ENCODE measurements at regions not wholly inside any gene's neighbourhood (a gene's known extent, or its start where the extent isn't known, plus 50 kb on each side); places are given as distances from the start of the nearest gene placed in this dataset.
"Not testable (repeated sequence)": the region's sequence is repeated elsewhere in the genome, so short reads cannot be mapped to it uniquely, and the experiment has no call there.

DNA sequence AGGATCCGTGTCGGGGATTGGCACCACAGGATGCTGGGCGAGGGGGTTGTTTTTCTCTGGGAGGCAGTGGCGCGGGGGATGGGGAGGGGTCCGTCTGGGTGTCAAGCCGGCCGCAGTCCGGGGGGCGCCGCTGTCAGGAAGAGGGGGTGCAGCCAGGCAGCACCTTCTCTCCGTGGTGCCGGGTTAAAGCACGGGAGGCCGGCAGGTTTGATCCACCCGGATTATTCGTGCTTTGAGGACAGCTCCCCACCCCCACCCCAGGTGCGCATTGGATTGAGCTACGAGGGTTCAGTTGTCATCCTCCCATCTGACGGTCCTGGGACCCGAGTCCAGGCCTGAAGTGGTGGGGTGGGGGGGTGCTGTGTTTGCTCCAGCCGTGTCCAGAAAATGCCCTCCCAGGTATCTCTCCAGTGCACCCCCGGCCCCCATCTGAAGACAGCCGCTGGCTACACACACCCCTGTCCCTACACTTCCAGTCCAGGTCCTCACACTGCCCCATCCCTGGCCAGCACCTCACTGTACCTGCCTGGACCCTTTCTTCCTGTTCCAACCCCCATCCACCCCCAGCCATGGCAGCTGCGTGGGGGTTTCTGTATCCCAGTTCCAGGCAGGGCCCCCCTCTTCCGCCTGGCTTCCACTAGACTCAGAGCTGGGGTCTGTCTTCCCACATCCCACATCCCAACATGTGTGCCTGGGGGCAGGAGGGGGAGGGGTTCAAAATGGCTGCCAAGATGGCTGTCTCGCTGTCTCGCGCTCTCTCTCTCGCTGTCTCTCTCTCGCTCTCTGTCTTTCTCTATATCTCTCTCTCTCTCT lies 114.0 kb downstream of the CRLF3 start:
- Histone ChIP-seq H3K4me2 (ENCODE audit: low read depth, low read length) (peak overlapping the region; percentile 65), H3K4me1 (ENCODE audit: insufficient read depth, low read length) (peaks cover 35% of the 10 kb centered on the region), H3K4me3 (replicated peaks in 1 of 3; ENCODE audit: insufficient read depth in 1 of 3, low read depth in 2 of 3, low read length in 3 of 3) (peak overlapping the region; percentile 47 to 75 (median 71); a peak in 5 of 6 replicates), H3K9ac (ENCODE audit: insufficient read depth, low read depth, low read length) (peak overlapping the region; percentile 49; the same call in 1 of the 2 replicates)
- POLR2A ChIA-PET; H4K20me1 ChIP-seq (ENCODE audit: insufficient read depth, low read length); H2AFZ ChIP-seq (ENCODE audit: low read length); intact Hi-C loops (cut with micrococcal nuclease; ENCODE audit: unreplicated experiment); H3K36me3 ChIP-seq (replicated peaks in 1 of 2; ENCODE audit: control insufficient read depth in 1 of 2, insufficient read depth in 2 of 2, low read length in 2 of 2); DNase-seq (ENCODE audit: low spot score); in situ Hi-C loops (cut with HindIII; ENCODE audit: extremely low pct_ligation_motif_present, low pct_unique_long_range_greater_than_20kb); H3K27ac ChIP-seq (ENCODE audit: extremely low read length, insufficient read depth, low read length); H3K79me2 ChIP-seq (ENCODE audit: insufficient read depth, low read length); H3K9me3 ChIP-seq (ENCODE audit: low read length); H3K27me3 ChIP-seq (ENCODE audit: control insufficient read depth in 1 of 2, insufficient read depth in 2 of 2, low read length in 2 of 2); CTCF ChIA-PET (ENCODE audit: low intra/inter-chr PET ratio, low total read pairs); ATAC-seq; BruUV-seq (replicated peaks); FAIRE-seq: not testable (repeated sequence)
- WGBS (ENCODE audit: low lambda C conversion rate) = 86% methylated on average over 8 of the region's 31 CpGs
- TF ChIP-seq YY1 (IDR thresholded peaks at IDR 0.05; ENCODE audit: insufficient read depth, insufficient replicate concordance, low read depth, low read length) (peak; percentile 77), HOXA3 (CRISPR knock-in tag; IDR thresholded peaks at IDR 0.05) (0 out of 2 replicates have a peak, but pooled peaks have one; percentile 31), ZBTB38 (CRISPR knock-in tag; IDR thresholded peaks at IDR 0.05) (0 out of 2 replicates have a peak, but pooled peaks have one; percentile 26), ZFP91 (CRISPR knock-in tag; IDR thresholded peaks at IDR 0.05; ENCODE audit: borderline replicate concordance) (0 out of 2 replicates have a peak, but pooled peaks have one; percentile 10)
- TF ChIP-seq, protein P1, sequence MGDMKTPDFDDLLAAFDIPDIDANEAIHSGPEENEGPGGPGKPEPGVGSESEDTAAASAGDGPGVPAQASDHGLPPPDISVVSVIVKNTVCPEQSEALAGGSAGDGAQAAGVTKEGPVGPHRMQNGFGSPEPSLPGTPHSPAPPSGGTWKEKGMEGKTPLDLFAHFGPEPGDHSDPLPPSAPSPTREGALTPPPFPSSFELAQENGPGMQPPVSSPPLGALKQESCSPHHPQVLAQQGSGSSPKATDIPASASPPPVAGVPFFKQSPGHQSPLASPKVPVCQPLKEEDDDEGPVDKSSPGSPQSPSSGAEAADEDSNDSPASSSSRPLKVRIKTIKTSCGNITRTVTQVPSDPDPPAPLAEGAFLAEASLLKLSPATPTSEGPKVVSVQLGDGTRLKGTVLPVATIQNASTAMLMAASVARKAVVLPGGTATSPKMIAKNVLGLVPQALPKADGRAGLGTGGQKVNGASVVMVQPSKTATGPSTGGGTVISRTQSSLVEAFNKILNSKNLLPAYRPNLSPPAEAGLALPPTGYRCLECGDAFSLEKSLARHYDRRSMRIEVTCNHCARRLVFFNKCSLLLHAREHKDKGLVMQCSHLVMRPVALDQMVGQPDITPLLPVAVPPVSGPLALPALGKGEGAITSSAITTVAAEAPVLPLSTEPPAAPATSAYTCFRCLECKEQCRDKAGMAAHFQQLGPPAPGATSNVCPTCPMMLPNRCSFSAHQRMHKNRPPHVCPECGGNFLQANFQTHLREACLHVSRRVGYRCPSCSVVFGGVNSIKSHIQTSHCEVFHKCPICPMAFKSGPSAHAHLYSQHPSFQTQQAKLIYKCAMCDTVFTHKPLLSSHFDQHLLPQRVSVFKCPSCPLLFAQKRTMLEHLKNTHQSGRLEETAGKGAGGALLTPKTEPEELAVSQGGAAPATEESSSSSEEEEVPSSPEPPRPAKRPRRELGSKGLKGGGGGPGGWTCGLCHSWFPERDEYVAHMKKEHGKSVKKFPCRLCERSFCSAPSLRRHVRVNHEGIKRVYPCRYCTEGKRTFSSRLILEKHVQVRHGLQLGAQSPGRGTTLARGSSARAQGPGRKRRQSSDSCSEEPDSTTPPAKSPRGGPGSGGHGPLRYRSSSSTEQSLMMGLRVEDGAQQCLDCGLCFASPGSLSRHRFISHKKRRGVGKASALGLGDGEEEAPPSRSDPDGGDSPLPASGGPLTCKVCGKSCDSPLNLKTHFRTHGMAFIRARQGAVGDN (CRISPR knock-in tag; IDR thresholded peaks at IDR 0.05) = 0 out of 2 replicates have a peak, but pooled peaks have one; percentile 20
